MCF 10A (cell line): ENCODE measurements at regions not wholly inside any gene's neighbourhood (a gene's known extent, or its start where the extent isn't known, plus 50 kb on each side); places are given as distances from the start of the nearest gene placed in this dataset.

Experiments
- BruUV-seq: library from RNA; stranded (reverse); fragments of 400-500 nt; replicated peaks from 2 replicates; lab custom pipeline; 2021; lab: Mats Ljungman, UMichigan
- CTCF ChIA-PET: fragments of 300-600 bp; sonication (Branson Sonifier 250); formaldehyde crosslinking; extraction: SDS; loops from one replicate; lab custom pipeline; 2021; ENCODE audit warnings: antibody characterized with exemption, inconsistent platforms; lab: Yijun Ruan, JAX
- POLR2A ChIA-PET: fragments of 300-600, 350-650 bp; sonication (Branson Sonifier 250); formaldehyde crosslinking; extraction: SDS; loops from one replicate; lab custom pipeline; 2020; ENCODE audit warnings: antibody characterized with exemption, inconsistent platforms; lab: Yijun Ruan, JAX
- DNase-seq: peaks from one replicate; pipeline ENCODE4 v3.0.0-alpha.2; 2018; ENCODE audit not compliant: unreplicated experiment
- H3K27ac Mint-ChIP-seq: one replicate; pipeline ENCODE4 v1.8.0; 2022; ENCODE audit warnings: mild to moderate bottlenecking, low read depth, mixed read lengths; ENCODE audit not compliant: unreplicated experiment
- H3K27me3 Mint-ChIP-seq: one replicate; pipeline ENCODE4 v1.8.0; 2022; ENCODE audit warnings: mixed read lengths; ENCODE audit not compliant: insufficient read depth, unreplicated experiment
- H3K36me3 Mint-ChIP-seq: one replicate; pipeline ENCODE4 v1.8.0; 2022; ENCODE audit warnings: mild to moderate bottlenecking, moderate library complexity, mixed read lengths; ENCODE audit not compliant: insufficient read depth, unreplicated experiment
- H3K4me1 Mint-ChIP-seq: one replicate; pipeline ENCODE4 v1.8.0; 2022; ENCODE audit warnings: mixed read lengths; ENCODE audit not compliant: insufficient read depth, unreplicated experiment
- H3K4me3 Mint-ChIP-seq: one replicate; pipeline ENCODE4 v1.8.0; 2022; ENCODE audit warnings: mild to moderate bottlenecking, moderate library complexity, mixed read lengths; ENCODE audit not compliant: unreplicated experiment
- H3K9me3 Mint-ChIP-seq: one replicate; pipeline ENCODE4 v1.8.0; 2022; ENCODE audit warnings: mixed read lengths; ENCODE audit not compliant: unreplicated experiment
- intact Hi-C: fragments of 100-400 bp; cut with micrococcal nuclease; formaldehyde crosslinking; loops from 2 replicates; pipeline ENCODE4 v1.14.1; 2022
- TF ChIP-seq, protein P1 (sequence below): fragments of 200-600 bp; IDR thresholded peaks from one replicate; pipeline ENCODE4 v1.8.0; 2022; ENCODE audit warnings: antibody characterized with exemption, mild to moderate bottlenecking; ENCODE audit not compliant: unreplicated experiment

DNA sequence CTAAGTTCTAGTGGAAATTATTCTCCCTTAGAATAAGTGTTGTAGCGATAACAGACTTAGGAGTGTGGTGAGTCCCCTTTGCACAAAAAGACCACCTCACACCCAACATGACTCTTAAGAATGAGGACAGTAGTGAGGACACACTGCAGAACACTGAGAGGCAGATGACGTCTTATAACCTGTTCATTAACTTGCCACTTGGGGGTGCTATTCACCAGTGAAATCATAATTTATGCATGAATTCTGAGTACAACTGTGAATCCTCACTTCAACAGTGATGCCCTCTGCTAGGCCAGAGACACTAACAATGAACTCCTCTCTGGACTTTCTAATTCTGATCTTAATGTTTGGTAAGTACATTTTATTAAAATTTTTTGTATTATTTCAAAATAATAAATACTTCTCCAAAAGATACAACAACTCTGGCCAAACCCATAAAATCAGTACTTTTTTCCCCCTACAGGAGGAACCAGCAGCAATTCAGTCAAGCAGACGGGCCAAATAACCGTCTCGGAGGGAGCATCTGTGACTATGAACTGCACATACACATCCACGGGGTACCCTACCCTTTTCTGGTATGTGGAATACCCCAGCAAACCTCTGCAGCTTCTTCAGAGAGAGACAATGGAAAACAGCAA, 274.7 kb downstream of the DAD1 start:
- ChIA-PET POLR2A (interaction anchor here (1.1 kb wide), 1 partner anchor 12 kb away, joined by 3 read pairs; no protein-coding TSS in a partner anchor), CTCF (interaction anchor here (0.5 to 3.5 kb wide), 22 partner anchors 7 to 207 kb away, joined by 3 to 52 read pairs (median 4); no protein-coding TSS in a partner anchor)
- H3K9me3 Mint-ChIP-seq = no peaks in the 10 kb centered on the region
- TF ChIP-seq, protein P1, sequence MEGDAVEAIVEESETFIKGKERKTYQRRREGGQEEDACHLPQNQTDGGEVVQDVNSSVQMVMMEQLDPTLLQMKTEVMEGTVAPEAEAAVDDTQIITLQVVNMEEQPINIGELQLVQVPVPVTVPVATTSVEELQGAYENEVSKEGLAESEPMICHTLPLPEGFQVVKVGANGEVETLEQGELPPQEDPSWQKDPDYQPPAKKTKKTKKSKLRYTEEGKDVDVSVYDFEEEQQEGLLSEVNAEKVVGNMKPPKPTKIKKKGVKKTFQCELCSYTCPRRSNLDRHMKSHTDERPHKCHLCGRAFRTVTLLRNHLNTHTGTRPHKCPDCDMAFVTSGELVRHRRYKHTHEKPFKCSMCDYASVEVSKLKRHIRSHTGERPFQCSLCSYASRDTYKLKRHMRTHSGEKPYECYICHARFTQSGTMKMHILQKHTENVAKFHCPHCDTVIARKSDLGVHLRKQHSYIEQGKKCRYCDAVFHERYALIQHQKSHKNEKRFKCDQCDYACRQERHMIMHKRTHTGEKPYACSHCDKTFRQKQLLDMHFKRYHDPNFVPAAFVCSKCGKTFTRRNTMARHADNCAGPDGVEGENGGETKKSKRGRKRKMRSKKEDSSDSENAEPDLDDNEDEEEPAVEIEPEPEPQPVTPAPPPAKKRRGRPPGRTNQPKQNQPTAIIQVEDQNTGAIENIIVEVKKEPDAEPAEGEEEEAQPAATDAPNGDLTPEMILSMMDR = peak; percentile 67
- no peaks in the 10 kb centered on the region for H3K27me3 Mint-ChIP-seq
- DNase-seq = peak; percentile 70
- BruUV-seq = no TSS peak
- no peak overlapping the region for H3K27ac Mint-ChIP-seq
- no peak overlapping the region for H3K4me3 Mint-ChIP-seq
- H3K4me1 Mint-ChIP-seq = peaks cover 6% of the 10 kb centered on the region
- intact Hi-C loops = loop anchor here (1.0 to 2.0 kb wide), 2 partner anchors 61 to 158 kb away; no protein-coding TSS in a partner anchor
- no peaks in the 10 kb centered on the region for H3K36me3 Mint-ChIP-seq

DNA sequence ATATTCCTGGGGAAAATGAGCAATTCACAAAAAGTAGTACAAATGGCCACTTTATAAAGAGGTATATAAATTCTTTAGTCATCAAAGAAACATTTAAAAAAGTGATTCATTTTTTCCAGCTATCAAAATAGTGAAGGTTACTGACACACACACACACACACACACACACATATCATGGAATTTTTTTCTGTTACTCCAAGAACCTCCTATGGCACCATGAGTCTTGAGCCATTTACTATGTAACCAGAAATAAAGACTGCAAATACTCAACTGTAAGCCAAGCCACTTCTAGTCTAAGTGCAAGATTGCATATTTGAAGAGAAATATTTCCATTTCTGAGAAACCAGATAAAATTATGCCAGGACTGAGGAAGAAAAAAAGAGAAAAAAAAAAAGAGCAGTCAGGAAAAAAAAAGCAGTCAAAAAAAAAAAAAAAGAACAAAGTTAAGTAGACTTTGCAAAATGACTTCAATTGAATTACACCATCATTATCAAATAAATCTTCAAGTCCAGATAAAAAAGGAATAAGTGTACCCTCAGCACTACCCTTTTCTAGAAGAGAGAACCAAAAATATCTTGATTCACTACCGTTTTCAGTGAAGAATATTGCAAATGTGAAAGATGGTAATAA, 275.7 kb downstream of the DAD1 start:
- BruUV-seq = no TSS peak
- TF ChIP-seq, protein P1 = no peak
- Mint-ChIP-seq H3K27ac (no peak overlapping the region), H3K9me3 (no peaks in the 10 kb centered on the region), H3K4me1 (peaks cover 6% of the 10 kb centered on the region), H3K27me3 (no peaks in the 10 kb centered on the region), H3K36me3 (no peaks in the 10 kb centered on the region), H3K4me3 (no peak overlapping the region)
- ChIA-PET POLR2A (no interaction called here), CTCF (interaction anchor here (0.5 to 3.5 kb wide), 18 partner anchors 9 to 1116 kb away, joined by 3 to 52 read pairs (median 4); no protein-coding TSS in a partner anchor)
- intact Hi-C loops = no loop called here
- DNase-seq = no peak

DNA sequence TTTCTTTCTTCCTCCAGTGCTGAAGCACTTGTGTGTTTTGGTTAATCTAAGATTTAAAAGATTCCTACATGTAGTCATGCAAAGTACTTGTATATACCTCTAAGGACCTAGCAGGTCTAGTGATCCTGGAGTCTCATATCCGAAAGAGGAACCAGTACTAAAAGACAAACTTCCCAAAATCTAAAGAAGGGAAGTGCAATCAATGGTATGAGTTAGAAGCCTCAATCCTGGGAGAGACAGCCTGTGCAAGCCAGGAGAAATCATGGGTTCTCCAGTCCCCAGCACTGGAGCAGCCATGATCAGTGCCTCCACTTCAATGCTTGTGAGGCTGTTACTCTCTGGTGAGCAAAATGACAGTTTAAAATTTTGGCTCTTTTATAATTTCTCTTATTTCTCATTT, 277.4 kb downstream of the DAD1 start:
- no peaks in the 10 kb centered on the region for H3K9me3 Mint-ChIP-seq
- H3K4me1 Mint-ChIP-seq = peaks cover 6% of the 10 kb centered on the region
- H3K36me3 Mint-ChIP-seq = no peaks in the 10 kb centered on the region
- ChIA-PET POLR2A (no interaction called here), CTCF (interaction anchor here (0.9 kb wide), 1 partner anchor 69 kb away, joined by 3 read pairs; no protein-coding TSS in a partner anchor)
- intact Hi-C loops = no loop called here
- no peaks in the 10 kb centered on the region for H3K27me3 Mint-ChIP-seq
- no peak overlapping the region for H3K4me3 Mint-ChIP-seq
- TF ChIP-seq, protein P1 = no peak
- no peak overlapping the region for H3K27ac Mint-ChIP-seq
- DNase-seq = no peak
- BruUV-seq = no TSS peak

DNA sequence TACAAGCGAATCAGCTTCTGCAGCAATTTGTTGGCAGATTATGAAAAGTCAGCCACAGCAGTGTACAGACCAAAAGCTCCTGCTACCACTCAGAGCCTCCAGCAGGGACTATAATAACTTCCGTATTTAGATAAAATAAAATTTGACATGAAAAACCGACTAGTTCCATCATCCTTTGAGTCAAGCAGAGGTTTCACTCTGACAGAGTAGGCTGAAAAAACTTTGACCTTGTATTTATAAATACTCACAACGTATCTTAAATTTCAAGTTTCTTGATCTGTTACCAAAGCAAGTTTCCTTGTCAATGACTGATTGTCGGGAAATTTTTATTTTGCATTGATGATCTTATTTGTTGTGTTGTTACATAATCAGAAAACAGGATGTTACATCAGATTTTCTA, 283.4 kb downstream of the DAD1 start:
- no peaks in the 10 kb centered on the region for H3K4me1 Mint-ChIP-seq
- BruUV-seq = no TSS peak
- intact Hi-C loops = no loop called here
- TF ChIP-seq, protein P1 = no peak
- no peaks in the 10 kb centered on the region for H3K9me3 Mint-ChIP-seq
- no peak overlapping the region for H3K27ac Mint-ChIP-seq
- DNase-seq = no peak
- POLR2A ChIA-PET = no interaction called here
- H3K4me3 Mint-ChIP-seq = no peak overlapping the region
- H3K36me3 Mint-ChIP-seq = no peaks in the 10 kb centered on the region
- no peaks in the 10 kb centered on the region for H3K27me3 Mint-ChIP-seq
- CTCF ChIA-PET = interaction anchor here (0.7 to 1.9 kb wide), 3 partner anchors 29 to 81 kb away, joined by 3 to 6 read pairs (median 3); no protein-coding TSS in a partner anchor
